ENCODE measurements at regions not wholly inside any gene's neighbourhood (a gene's known extent, or its start where the extent isn't known, plus 50 kb on each side); places are given as distances from the start of the nearest gene placed in this dataset.

- no peaks in the 10 kb centered on the region for H3K36me3 Mint-ChIP-seq (ENCODE audit: low read depth)
- peaks cover 35% of the 10 kb centered on the region for H3K4me1 Mint-ChIP-seq
- H3K27ac Mint-ChIP-seq, result no peak overlapping the region
- no peak for DNase-seq
- peaks cover 5% of the 10 kb centered on the region for H3K27me3 Mint-ChIP-seq (ENCODE audit: low read depth, poor library complexity)
- TF ChIP-seq CTCF (IDR thresholded peaks at IDR 0.05), result no peak
- no peaks in the 10 kb centered on the region for H3K9me3 Mint-ChIP-seq
- no peak overlapping the region for H3K4me3 Mint-ChIP-seq
These were observed 51.0 kb upstream of the BARX2 start for GRCh38 chr11:129324533-129325175.

- Mint-ChIP-seq H3K36me3 (ENCODE audit: low read depth) (no peaks in the 10 kb centered on the region), H3K27ac (no peak overlapping the region), H3K9me3 (no peaks in the 10 kb centered on the region), H3K4me3 (no peak overlapping the region), H3K27me3 (ENCODE audit: low read depth, poor library complexity) (peaks cover 11% of the 10 kb centered on the region), H3K4me1 (peaks cover 41% of the 10 kb centered on the region)
- DNase-seq, result no peak
- no peak for TF ChIP-seq CTCF (IDR thresholded peaks at IDR 0.05)
These were observed 51.6 kb upstream of the BARX2 start for GRCh38 chr11:129323896-129324502.

GRCh38 chr11:129322941-129323340 is 52.7 kb upstream of the BARX2 start:
- Mint-ChIP-seq H3K36me3 (ENCODE audit: low read depth) (no peaks in the 10 kb centered on the region), H3K9me3 (no peaks in the 10 kb centered on the region), H3K27me3 (ENCODE audit: low read depth, poor library complexity) (peaks cover 18% of the 10 kb centered on the region), H3K4me1 (peaks cover 41% of the 10 kb centered on the region), H3K27ac (no peak overlapping the region), H3K4me3 (no peak overlapping the region)
- TF ChIP-seq CTCF (IDR thresholded peaks at IDR 0.05), result no peak
- DNase-seq, result no peak

- H3K9me3 Mint-ChIP-seq, result no peaks in the 10 kb centered on the region
- peaks cover 18% of the 10 kb centered on the region for H3K27me3 Mint-ChIP-seq (ENCODE audit: low read depth, poor library complexity)
- no peak for DNase-seq
- TF ChIP-seq CTCF (IDR thresholded peaks at IDR 0.05), result no peak
- no peaks in the 10 kb centered on the region for H3K36me3 Mint-ChIP-seq (ENCODE audit: low read depth)
- no peak overlapping the region for H3K27ac Mint-ChIP-seq
- peaks cover 48% of the 10 kb centered on the region for H3K4me1 Mint-ChIP-seq
- no peak overlapping the region for H3K4me3 Mint-ChIP-seq
These were observed 54.6 kb upstream of the BARX2 start for GRCh38 chr11:129321076-129321475.

GRCh38 chr11:129320494-129320893 is 55.2 kb upstream of the BARX2 start:
- peaks cover 18% of the 10 kb centered on the region for H3K27me3 Mint-ChIP-seq (ENCODE audit: low read depth, poor library complexity)
- H3K4me1 Mint-ChIP-seq, result peaks cover 54% of the 10 kb centered on the region
- no peaks in the 10 kb centered on the region for H3K36me3 Mint-ChIP-seq (ENCODE audit: low read depth)
- no peak overlapping the region for H3K27ac Mint-ChIP-seq
- H3K4me3 Mint-ChIP-seq, result no peak overlapping the region
- H3K9me3 Mint-ChIP-seq, result no peaks in the 10 kb centered on the region
- no peak for DNase-seq
- no peak for TF ChIP-seq CTCF (IDR thresholded peaks at IDR 0.05)

GRCh38 chr11:129319751-129320150 is 55.9 kb upstream of the BARX2 start:
- H3K4me3 Mint-ChIP-seq, result no peak overlapping the region
- peaks cover 57% of the 10 kb centered on the region for H3K4me1 Mint-ChIP-seq
- no peaks in the 10 kb centered on the region for H3K9me3 Mint-ChIP-seq
- H3K36me3 Mint-ChIP-seq (ENCODE audit: low read depth), result no peaks in the 10 kb centered on the region
- no peak overlapping the region for H3K27ac Mint-ChIP-seq
- TF ChIP-seq CTCF (IDR thresholded peaks at IDR 0.05), result no peak
- DNase-seq, result no peak
- H3K27me3 Mint-ChIP-seq (ENCODE audit: low read depth, poor library complexity), result peaks cover 18% of the 10 kb centered on the region

Measured in nephron progenitor cell (in vitro differentiated cells).